Prostate gland (tissue), 2 donors: ENCODE measurements at regions not wholly inside any gene's neighbourhood (a gene's known extent, or its start where the extent isn't known, plus 50 kb on each side); places are given as distances from the start of the nearest gene placed in this dataset.

Experiments
- POLR2A ChIP-seq: fragments of 450-650 bp; IDR thresholded peaks from one replicate; pipeline ENCODE4 v1.6.1; 2016; ENCODE audit warnings: antibody characterized with exemption, mild to moderate bottlenecking
- TF ChIP-seq, protein P1 (sequence below), 4 experiments: fragments of 200-600 bp in 2 of 4; fragments of 450-650 bp in 2 of 4; sonication (generic) in 2 of 4; IDR thresholded peaks; 1 replicate in 3 of 4; 2 replicates in 1 of 4; pipeline ENCODE4 v1.5.1; 2016 to 2019; ENCODE audit warnings: antibody characterized with exemption in 4 of 4, mild to moderate bottlenecking in 2 of 4, moderate library complexity in 2 of 4

DNA sequence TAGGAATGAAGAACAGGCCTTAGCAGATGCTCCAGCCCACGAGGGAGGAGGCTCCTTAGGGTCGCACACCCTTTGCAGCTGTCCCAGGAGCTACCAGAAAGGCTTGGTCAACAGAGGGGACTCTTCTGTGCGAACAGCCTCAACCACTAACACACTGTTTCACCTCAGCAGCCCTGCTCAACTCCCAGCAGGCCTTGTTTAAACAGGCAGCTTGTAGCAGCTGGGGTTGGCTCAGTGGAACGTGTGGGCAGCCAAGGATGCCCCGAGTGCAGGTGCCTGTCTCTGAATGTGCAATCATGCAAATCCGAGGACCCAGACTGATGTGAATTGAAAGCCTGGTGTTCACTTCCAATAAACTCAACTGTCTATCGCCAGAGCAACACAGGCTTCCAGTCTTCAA lies 88.7 kb upstream of the CXCR4 start:
- TF ChIP-seq, protein P1, sequence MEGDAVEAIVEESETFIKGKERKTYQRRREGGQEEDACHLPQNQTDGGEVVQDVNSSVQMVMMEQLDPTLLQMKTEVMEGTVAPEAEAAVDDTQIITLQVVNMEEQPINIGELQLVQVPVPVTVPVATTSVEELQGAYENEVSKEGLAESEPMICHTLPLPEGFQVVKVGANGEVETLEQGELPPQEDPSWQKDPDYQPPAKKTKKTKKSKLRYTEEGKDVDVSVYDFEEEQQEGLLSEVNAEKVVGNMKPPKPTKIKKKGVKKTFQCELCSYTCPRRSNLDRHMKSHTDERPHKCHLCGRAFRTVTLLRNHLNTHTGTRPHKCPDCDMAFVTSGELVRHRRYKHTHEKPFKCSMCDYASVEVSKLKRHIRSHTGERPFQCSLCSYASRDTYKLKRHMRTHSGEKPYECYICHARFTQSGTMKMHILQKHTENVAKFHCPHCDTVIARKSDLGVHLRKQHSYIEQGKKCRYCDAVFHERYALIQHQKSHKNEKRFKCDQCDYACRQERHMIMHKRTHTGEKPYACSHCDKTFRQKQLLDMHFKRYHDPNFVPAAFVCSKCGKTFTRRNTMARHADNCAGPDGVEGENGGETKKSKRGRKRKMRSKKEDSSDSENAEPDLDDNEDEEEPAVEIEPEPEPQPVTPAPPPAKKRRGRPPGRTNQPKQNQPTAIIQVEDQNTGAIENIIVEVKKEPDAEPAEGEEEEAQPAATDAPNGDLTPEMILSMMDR (IDR thresholded peaks at IDR 0.05) = no peak
- TF ChIP-seq POLR2A = no peak
